ENCODE measurements at regions not wholly inside any gene's neighbourhood (a gene's known extent, or its start where the extent isn't known, plus 50 kb on each side); places are given as distances from the start of the nearest gene placed in this dataset.

DNA sequence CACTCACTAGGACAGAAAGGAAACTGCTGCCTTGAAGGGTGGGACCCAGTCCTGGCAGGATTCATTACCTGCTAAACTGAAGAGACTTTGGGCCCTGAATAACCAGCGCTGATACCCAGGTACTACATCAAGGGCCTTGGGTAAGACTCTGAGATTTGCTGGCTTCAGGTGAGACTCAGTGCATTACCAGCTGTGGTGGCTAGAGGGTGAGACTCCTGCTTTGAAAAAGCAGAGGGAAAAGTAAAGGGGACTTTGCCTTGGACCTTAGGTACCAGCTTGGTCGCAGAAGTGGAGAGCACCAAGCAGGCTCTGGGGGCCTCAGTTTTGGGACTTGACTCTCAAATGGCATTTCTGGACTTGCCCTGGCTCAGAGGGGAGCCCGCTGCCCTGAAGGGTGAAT is 673.3 kb downstream of the NXPH1 start (continued):
- TF ChIP-seq GLI2 (tag by site-specific recombination; IDR thresholded peaks at IDR 0.05; ENCODE audit: borderline replicate concordance, low read depth) (no peak), ZNF10 (tag by site-specific recombination; IDR thresholded peaks at IDR 0.05) (no peak), ZNF18 (tag by site-specific recombination; IDR thresholded peaks at IDR 0.05) (no peak), KLF1 (tag by site-specific recombination; IDR thresholded peaks at IDR 0.05) (no peak)
- TF ChIP-seq, protein P1, sequence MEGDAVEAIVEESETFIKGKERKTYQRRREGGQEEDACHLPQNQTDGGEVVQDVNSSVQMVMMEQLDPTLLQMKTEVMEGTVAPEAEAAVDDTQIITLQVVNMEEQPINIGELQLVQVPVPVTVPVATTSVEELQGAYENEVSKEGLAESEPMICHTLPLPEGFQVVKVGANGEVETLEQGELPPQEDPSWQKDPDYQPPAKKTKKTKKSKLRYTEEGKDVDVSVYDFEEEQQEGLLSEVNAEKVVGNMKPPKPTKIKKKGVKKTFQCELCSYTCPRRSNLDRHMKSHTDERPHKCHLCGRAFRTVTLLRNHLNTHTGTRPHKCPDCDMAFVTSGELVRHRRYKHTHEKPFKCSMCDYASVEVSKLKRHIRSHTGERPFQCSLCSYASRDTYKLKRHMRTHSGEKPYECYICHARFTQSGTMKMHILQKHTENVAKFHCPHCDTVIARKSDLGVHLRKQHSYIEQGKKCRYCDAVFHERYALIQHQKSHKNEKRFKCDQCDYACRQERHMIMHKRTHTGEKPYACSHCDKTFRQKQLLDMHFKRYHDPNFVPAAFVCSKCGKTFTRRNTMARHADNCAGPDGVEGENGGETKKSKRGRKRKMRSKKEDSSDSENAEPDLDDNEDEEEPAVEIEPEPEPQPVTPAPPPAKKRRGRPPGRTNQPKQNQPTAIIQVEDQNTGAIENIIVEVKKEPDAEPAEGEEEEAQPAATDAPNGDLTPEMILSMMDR (tag by site-specific recombination; IDR thresholded peaks at IDR 0.05): no peak
- TF ChIP-seq, protein P2, sequence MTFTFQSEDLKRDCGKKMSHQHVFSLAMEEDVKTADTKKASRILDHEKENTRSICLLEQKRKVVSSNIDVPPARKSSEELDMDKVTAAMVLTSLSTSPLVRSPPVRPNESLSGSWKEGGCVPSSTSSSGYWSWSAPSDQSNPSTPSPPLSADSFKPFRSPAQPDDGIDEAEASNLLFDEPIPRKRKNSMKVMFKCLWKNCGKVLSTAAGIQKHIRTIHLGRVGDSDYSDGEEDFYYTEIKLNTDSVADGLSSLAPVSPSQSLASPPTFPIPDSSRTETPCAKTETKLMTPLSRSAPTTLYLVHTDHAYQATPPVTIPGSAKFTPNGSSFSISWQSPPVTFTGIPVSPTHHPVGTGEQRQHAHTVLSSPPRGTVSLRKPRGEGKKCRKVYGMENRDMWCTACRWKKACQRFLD (tag by site-specific recombination; IDR thresholded peaks at IDR 0.05): no peak

GRCh38 chr7:9120331-9120730 is 686.9 kb downstream of the NXPH1 start:
- ChIA-PET POLR2A (no interaction called here), CTCF (interaction anchor here (0.6 kb wide), 1 partner anchor 1137 kb away, joined by 3 read pairs; no protein-coding TSS in a partner anchor)
- no peaks in the 10 kb centered on the region for H3K4me1 ChIP-seq (ENCODE audit: control insufficient read depth, insufficient read depth, low read length)
- no peak overlapping the region for H3K4me3 ChIP-seq (ENCODE audit: low read depth, low read length)
- no peak for TF ChIP-seq ZNF175 (tag by site-specific recombination; IDR thresholded peaks at IDR 0.05)
- no peak for TF ChIP-seq KLF7 (tag by site-specific recombination; IDR thresholded peaks at IDR 0.05; ENCODE audit: borderline replicate concordance)
- TF ChIP-seq, protein P3, sequence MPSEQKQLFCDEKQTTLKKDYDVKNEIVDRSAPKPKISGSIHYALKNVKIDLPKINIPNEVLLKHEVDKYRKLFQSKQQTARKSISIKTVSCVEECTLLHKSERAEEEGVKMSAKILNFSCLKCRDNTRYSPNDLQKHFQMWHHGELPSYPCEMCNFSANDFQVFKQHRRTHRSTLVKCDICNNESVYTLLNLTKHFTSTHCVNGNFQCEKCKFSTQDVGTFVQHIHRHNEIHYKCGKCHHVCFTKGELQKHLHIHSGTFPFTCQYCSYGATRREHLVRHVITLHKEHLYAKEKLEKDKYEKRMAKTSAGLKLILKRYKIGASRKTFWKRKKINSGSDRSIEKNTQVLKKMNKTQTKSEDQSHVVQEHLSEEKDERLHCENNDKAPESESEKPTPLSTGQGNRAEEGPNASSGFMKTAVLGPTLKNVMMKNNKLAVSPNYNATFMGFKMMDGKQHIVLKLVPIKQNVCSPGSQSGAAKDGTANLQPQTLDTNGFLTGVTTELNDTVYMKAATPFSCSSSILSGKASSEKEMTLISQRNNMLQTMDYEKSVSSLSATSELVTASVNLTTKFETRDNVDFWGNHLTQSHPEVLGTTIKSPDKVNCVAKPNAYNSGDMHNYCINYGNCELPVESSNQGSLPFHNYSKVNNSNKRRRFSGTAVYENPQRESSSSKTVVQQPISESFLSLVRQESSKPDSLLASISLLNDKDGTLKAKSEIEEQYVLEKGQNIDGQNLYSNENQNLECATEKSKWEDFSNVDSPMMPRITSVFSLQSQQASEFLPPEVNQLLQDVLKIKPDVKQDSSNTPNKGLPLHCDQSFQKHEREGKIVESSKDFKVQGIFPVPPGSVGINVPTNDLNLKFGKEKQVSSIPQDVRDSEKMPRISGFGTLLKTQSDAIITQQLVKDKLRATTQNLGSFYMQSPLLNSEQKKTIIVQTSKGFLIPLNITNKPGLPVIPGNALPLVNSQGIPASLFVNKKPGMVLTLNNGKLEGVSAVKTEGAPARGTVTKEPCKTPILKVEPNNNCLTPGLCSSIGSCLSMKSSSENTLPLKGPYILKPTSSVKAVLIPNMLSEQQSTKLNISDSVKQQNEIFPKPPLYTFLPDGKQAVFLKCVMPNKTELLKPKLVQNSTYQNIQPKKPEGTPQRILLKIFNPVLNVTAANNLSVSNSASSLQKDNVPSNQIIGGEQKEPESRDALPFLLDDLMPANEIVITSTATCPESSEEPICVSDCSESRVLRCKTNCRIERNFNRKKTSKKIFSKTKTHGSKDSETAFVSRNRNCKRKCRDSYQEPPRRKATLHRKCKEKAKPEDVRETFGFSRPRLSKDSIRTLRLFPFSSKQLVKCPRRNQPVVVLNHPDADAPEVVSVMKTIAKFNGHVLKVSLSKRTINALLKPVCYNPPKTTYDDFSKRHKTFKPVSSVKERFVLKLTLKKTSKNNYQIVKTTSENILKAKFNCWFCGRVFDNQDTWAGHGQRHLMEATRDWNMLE (tag by site-specific recombination; conservative IDR thresholded peaks at IDR 0.05; ENCODE audit: low read depth): no peak
- H3K9me3 ChIP-seq (ENCODE audit: control insufficient read depth, insufficient read depth, low read depth, low read length): no peaks in the 10 kb centered on the region
- no peaks in the 10 kb centered on the region for H3K36me3 ChIP-seq (ENCODE audit: control insufficient read depth in 2 of 2, insufficient read depth in 1 of 2, low read length in 2 of 2)
- no peak overlapping the region for H3K27ac ChIP-seq (ENCODE audit: extremely low read depth, low read depth, low read length)

DNA sequence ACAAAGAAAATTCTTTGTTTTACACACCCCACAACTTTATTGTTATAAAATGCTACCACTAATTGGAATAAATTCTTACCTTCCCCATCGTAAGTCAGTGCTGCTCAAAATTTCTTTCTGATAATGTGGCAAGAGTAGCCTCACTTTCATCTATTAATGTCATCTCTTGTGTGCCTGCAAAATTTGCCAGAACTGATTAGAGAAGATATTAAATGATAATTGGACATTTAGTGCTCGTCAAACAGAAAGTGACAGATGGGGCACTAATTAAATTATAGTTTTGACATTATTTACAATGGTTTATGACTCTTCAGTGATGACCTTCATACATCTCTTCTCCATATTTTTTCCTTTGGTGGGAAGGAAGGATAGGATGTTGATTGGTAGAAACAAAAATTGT is 690.9 kb downstream of the NXPH1 start:
- Histone ChIP-seq H3K4me3 (ENCODE audit: low read depth, low read length) (no peak overlapping the region), H3K4me1 (ENCODE audit: control insufficient read depth, insufficient read depth, low read length) (no peaks in the 10 kb centered on the region), H3K36me3 (ENCODE audit: control insufficient read depth in 2 of 2, insufficient read depth in 1 of 2, low read length in 2 of 2) (no peaks in the 10 kb centered on the region), H3K9me3 (ENCODE audit: control insufficient read depth, insufficient read depth, low read depth, low read length) (no peaks in the 10 kb centered on the region), H3K27ac (ENCODE audit: extremely low read depth, low read depth, low read length) (no peak overlapping the region)
- ChIA-PET CTCF (no interaction called here), POLR2A (no interaction called here)
- TF ChIP-seq ZNF221 (tag by site-specific recombination; IDR thresholded peaks at IDR 0.05; ENCODE audit: borderline replicate concordance) (no peak), ZNF76 (tag by site-specific recombination; IDR thresholded peaks at IDR 0.05; ENCODE audit: borderline replicate concordance, low read depth) (no peak), ZNF610 (tag by site-specific recombination; IDR thresholded peaks at IDR 0.05; ENCODE audit: borderline replicate concordance) (no peak), ZNF544 (tag by site-specific recombination; IDR thresholded peaks at IDR 0.05) (no peak), ZBTB1 (tag by site-specific recombination; IDR thresholded peaks at IDR 0.05) (no peak), MYNN (tag by site-specific recombination; IDR thresholded peaks at IDR 0.05; ENCODE audit: borderline replicate concordance) (no peak), SP7 (tag by site-specific recombination; IDR thresholded peaks at IDR 0.05) (no peak), ZNF404 (tag by site-specific recombination; IDR thresholded peaks at IDR 0.05) (no peak), ZNF529 (tag by site-specific recombination; IDR thresholded peaks at IDR 0.05; ENCODE audit: insufficient replicate concordance) (no peak), ZNF449 (tag by site-specific recombination; IDR thresholded peaks at IDR 0.05) (no peak), SCRT2 (tag by site-specific recombination; IDR thresholded peaks at IDR 0.05) (no peak)
- TF ChIP-seq, protein P4, sequence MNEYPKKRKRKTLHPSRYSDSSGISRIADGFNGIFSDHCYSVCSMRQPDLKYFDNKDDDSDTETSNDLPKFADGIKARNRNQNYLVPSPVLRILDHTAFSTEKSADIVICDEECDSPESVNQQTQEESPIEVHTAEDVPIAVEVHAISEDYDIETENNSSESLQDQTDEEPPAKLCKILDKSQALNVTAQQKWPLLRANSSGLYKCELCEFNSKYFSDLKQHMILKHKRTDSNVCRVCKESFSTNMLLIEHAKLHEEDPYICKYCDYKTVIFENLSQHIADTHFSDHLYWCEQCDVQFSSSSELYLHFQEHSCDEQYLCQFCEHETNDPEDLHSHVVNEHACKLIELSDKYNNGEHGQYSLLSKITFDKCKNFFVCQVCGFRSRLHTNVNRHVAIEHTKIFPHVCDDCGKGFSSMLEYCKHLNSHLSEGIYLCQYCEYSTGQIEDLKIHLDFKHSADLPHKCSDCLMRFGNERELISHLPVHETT (tag by site-specific recombination; IDR thresholded peaks at IDR 0.05): no peak

Data from HEK293 (cell line).